Activated CD8-positive, alpha-beta memory T cell treated with anti-CD3 and anti-CD28 coated beads for 4 hours (primary cell): ENCODE measurements at regions not wholly inside any gene's neighbourhood (a gene's known extent, or its start where the extent isn't known, plus 50 kb on each side); places are given as distances from the start of the nearest gene placed in this dataset.

Experiments
- DNase-seq, 2 donors: peaks; one replicate each; pipeline ENCODE4 v3.0.0-alpha.2; 2020; ENCODE audit warnings: low read depth in 2 of 2

DNA sequence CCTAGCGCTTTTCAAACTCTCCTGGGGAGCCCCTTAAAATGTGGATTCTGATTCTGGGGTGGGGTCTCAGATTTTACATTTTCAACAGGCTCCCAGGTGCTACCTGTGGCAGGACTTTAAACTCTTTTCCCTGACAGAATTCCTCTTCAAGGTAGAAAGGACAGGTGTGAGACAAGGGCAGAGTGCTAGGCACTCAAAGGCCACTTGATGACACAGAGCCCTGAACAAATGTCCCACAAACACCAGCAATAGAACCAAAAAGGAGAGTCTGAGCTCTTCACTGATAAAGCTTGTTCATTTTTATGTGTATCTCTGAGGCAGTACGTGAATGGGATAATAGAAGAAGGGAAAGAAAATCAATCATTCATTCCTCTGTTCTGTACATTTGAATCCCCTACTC, 77.7 kb upstream of the PELI1 start:
- no peak for DNase-seq

DNA sequence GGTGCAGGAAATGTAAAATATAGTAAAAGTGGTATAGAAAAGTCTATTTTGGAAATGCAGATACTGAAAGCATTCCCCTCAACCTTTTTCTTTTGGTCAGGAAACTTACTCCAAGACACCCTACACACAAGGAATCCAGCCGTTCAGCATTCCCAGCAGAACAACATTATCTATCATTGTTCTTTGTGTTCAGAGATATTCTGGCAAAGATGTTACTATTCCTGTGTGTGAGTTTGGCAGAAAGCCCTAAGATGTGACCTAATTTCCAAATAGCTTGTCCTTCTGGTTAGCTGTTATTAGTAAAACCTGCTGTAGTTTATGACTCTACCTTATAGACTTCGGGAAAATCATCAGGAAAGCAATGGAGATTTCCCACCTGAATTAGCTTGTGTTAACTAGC, 78.1 kb upstream of the PELI1 start:
- DNase-seq = no peak

DNA sequence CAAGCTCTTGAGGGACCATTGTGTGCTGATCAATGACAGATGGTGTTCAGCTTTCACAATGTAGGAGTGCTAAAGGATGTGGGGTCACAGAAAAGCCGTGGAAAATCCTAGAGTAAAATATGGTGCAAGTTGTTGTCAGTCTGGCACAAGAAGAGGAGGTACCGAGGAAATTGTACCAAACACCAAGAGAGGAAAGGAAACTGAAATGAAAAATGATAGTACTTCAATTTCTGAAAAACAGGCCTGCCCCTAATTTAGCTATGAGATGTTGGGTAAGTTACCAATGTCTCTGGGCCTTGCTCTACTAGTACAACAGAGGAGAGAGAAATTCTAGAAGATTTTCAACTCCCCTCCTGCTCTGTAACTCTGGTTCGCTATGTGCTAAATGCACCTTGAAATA, 78.8 kb upstream of the PELI1 start:
- no peak for DNase-seq

DNA sequence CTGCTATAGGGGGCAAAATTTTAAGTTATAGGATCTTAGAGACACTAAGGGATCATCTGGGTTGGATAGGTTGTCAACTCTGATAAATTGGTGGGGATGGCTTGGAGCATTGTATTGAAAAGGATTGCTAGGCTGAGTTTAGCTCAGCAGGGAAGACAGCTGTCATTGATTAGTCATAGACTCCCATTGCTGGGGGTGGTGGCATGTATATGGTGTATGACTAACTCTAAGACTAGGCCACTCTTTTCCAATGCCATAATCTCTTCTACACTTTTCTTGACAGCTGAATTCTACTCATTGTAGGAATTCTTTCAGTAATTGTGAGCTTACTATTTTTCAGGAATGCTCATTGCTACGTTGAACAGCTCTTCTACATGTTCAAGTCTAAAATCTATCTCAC, 81.3 kb upstream of the PELI1 start:
- DNase-seq = no peak

DNA sequence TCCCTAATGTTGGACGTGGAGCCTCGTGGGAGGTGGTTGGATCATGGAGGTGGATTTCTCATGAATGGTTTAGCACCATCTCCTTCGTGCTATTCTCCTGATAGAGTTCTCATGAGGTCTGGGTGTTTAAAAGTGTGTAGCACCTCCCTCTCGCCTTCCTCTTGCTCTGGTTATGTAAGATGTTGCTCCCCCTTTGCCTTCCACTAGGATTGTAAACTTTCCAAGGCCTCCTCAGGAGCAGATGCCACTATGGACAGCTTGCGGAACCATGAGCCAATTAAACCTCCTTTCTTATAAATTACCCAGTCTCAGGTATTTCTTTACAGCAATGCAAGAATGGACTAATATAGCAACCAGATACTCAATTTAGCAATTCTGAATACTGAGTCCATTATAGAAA, 82.4 kb upstream of the PELI1 start:
- DNase-seq = no peak

DNA sequence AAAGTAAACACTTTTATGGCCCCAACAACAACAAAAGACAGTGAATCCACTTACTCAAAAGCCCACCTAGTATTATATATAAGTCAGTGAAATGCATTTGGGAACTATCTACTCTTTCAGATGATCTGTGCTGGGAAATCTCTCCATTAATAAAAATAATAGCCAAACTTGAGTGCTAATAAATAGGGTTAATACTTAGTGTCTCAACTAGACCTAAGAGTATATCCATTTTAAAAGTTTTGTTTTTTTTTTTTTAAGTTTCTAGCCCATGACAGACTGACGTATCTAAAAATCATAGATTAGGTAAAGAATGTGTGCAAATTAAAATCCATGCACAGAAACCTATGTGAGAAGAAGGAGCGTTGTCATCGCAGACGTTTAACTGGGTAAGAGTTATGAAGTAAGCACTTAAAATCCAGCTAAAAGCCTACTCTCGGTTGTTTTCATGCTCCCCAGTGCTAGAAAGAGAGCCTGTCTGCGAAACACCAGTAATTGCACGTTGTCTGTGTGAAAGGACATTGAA, 83.4 kb upstream of the PELI1 start:
- no peak for DNase-seq

DNA sequence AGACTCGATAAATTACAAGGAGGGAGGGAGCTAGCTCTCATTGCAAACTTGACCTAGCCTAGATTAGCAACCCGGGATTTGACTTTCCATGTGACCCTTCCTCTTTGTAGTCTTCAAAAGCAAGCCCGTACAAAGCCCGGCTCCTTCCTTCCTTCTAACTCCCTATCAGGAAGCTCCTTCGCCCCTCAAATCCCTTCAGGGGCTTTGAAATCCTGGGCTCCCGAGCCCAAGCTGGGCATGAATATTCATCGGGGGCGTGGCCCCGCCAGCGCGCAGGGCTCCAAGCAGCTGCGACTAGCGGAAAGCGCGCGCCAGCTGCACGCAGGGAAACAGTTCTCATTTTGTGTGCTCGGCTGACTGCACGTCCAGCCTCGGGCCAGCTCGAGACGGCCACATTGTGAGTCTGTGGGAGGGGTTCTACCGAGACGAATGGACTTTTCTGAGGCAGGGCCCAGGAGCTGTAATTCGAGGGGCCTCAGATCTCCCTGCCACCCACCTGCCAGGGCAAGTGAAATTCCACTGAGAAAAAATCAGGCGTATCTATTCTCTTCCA, 84.0 kb upstream of the PELI1 start:
- DNase-seq = peak in 1 of 2 donors; percentile 29

DNA sequence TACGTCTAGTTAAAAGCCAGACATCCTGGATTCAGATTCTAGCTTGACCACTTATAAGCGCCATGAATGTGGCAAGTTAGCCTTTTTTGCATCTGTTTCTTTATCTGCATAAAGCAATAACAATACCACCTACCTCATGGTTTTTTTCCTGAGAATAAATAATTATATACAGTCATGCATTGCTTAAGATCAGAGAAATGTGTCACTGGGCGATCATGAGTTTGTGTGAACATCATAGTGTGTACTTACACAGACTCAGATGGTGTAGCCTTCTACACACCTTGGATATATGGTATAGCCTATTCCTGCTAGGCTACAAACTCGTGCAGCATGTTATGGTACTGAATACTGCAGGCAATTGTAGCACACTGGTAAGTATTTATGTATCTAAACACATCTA, 84.7 kb upstream of the PELI1 start:
- no peak for DNase-seq

DNA sequence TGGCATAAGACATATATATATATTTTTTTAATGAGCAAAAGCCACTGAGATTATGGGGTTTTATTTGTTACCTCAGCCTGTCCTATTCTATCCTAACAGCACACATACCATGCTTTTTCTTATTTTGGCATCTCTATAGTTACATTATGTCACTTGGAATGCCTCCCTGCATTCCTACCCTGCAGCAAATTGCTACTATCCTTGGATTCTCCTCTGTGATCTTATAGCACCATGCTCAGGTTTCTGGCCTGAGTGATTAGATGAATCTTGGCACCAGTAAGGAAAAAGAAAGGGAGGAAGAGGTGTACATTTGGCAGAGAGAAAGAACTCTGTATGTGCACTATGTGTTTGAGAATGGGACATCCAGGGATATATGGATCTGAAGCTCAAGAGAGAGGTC, 86.3 kb upstream of the PELI1 start:
- DNase-seq = no peak

DNA sequence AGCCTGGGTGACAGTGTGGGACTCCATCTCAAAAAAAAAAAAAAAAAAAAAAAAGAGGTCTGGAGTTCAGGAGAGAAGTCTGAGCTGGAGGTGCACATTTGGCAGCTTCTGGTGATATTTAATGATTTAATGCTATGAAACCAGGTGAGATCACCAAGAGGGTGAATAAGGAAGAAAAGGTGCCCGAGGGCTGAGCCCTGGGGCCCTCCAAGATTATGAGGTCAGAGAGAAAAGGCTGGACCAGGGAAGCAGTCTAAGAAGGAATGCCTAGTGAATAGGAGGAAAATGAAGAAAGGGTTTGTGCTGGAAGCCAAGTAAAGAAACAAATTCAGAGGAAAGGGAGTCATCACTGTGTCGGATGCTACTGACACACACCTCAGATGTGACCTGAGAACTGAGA, 88.0 kb upstream of the PELI1 start:
- DNase-seq = no peak

DNA sequence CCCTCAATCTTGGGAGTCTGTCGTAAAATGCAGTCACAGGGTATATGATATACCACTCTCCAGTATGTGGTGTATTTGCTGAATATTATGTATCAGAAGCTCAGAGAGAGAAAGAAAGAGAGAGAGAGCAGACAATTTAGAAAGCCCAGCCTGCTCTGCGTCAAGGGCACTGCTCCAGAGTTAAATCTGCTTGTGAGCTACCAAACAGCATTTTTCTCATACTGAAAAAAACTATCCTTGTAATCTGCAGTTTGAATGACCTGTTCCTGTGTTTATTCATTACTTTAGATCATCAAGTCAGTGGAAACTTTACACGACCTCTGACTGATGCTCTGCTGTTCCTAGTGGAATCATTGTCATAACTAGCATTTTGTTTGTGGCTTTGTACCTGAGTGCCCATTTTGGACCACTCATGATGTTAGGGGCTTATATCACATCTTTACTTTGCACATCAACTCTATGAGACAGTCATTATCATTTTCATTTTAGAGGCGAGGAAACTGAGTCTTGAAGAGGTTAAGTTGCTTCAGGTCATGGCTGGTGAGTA, 89.2 kb upstream of the PELI1 start:
- DNase-seq = no peak

DNA sequence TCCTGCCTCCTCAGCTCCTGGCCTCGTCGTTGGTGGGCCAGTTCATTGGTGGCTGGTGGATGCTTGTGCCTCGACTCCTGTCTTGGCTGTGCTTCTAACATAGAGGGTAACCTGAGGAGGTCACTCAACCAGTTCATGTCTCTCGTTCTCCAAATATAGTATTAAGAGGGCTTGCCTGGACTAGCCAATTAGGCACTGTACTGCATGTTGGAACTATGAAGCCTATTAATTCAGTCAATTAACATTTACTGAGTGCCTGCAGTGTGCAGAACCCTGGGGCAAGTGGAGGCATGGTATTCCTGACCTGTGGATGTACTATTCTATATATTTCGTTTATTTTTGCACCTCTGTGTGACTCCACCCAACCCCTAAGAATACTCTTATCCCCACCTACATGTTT, 89.9 kb upstream of the PELI1 start:
- no peak for DNase-seq

DNA sequence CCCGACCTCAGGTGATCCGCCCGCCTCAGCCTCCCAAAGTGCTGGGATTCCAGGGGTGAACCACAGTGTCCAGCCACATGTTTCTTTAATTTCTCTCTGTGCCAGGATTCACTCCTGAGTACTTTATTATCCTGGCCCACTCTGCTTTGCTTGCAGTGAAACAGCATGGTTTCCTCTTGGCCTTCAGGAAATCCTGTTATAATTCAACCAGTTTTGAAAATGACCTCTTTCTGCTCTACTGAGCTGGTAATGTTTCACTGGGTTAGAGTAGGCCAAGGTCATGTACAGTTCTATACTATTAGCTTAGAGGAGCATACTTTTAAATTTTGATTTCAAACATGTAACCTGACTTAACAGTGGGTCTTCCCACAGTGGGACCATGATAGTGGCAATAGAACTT, 90.6 kb upstream of the PELI1 start:
- no peak for DNase-seq

DNA sequence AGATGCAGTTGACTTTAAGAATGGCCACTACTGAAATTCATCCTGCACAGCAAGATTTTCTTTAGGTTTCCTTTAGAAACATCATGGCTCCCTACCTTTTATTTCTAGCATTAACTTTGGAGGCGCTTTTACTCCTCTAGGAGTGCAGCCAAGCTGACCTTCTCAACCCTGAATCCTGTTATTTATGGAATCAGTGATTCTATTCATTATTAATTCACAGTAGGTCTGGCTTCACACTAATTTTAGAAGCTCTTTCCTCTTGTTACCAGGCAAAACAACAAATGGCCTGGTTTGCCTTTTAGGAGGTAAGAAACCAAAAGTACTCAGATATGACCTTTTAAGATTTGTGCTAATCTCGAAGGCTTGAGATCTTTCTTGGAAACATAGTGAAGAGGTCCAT, 93.0 kb upstream of the PELI1 start:
- DNase-seq = no peak

DNA sequence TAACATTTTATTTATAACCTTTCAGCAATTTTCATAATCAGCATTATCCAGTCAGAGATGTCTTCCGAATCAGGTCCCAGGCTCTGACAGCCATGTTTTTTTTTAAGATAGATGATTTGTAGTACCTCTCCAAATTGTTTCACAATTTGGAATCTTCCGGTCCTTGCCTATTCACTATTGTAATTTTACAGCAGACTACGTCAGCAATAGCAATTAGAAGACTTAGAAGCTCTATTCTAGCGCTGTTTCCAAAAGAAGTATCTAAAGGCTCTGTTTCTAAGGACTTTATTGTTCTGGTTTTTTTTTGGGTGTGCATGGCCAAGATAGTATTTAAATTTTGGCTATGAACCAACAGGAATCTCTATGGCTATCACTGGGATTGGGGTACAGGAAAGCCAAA, 94.6 kb upstream of the PELI1 start:
- no peak for DNase-seq

DNA sequence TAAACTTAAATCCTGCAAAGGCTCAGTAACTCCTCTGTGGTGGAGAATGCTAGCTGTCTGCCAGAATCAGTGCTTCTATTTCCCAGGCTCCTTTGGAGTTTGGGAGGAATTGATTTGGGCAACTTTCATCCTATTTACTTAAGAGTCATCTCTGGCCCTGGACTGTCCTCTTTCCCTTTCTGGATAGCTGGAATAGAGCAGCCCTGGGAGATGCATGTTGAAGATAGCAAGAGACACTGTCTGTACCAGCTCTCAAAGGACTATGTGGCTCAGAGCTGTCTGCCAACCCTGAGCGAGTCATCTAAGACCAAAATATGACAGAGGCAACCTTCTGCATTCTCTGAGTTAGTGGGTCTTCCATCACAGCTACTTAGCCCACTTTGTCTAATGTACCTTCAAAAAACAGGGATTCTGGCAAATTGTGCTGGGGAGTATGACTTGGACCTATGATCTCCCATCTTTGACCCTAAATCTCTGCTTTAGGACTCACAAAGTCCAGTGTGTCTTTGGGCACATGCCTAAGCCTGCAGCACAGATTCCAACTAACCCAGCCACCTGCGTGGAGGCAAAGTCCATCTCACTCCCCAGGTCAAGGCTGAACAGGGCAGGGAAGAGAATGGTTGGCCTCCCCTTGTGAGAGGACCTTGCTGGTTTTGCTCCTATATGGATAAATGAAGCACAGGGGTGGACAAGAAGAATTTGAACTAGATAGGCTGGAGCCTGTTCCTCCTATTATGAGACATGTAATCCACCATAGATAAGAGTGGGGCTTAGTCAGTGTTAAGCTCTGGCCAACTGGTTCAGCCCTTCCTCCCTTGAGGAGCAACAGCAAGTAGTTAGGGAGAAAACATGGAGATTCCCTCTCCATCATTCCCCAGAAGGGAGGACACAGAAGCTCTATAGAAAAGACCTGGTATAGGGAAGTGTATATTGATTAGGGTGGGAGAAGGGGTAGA, 99.1 kb upstream of the PELI1 start:
- DNase-seq = no peak

DNA sequence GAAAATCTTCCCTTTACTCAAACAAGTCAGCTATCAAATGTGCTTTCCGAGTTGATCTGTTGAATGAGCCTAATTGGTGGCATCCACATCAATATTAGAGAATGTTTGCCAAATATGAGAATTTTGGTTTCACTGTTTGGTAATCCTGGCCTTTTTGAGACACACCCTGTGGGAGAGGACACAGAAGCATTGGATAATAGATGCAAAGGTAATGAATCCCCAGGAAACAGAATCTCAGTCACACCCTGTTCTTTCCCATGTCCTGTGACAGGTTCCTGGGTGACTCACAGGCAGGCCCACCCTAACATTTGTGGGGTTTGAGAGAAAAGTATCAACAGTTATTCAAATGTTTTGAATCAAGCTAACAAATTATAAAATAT, 99.8 kb upstream of the PELI1 start:
- DNase-seq = no peak

DNA sequence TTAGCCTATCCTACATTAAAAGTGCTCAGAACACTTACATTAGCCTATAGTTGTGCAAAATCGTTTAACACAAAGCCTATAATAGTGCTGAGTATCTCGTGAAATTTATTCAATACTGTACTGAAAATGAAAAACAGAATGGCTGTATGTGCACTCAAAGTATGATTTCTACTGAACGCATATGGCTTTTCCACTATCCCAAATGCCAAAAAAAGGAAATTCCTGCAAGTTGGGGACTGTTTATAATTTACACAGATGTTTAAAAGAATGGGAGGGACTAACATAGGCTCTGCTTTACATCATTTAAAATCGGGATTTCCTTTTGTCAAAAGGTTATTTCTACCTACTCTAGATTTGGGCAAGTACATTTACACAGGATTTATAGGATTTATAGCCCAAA, 101.4 kb upstream of the PELI1 start:
- no peak for DNase-seq

DNA sequence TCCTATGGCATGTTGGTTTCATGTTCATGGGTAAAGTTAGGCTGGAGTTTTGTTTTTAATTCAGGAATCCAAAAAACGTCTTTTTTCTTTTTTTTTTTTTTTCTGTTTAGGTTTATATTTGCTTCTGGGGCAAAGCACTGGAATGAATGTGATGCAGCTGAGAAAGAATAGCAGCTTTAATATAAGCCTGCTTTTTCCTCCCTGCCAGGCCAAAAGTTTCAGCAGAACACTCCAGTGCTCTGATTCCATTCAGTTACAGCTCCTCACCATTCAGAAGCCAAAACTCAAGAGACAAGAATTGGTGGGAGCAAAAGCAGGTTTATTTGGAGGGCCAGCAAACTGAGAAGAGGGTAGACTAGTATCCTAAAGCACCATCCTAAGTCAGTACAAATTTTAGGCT, 102.7 kb upstream of the PELI1 start:
- DNase-seq = no peak

DNA sequence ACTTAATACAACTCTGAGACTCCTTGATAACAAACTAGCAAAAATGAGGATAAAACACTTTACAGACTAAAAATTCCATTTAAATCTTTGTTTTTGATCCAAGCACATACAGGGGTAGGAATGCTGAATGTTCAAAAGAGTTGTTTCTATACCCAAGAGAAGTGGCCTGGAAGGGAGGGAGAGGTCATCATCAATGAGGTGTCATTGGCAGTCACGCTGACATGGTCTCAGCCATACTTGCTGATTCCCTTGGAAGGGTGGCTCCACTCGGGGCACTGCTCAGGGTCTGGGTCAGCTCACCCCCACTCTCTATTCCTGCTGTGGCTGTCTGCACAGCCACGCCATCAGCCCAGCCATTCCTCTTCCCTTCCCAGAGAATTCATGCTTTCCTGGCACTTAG, 105.2 kb upstream of the PELI1 start:
- DNase-seq = no peak

DNA sequence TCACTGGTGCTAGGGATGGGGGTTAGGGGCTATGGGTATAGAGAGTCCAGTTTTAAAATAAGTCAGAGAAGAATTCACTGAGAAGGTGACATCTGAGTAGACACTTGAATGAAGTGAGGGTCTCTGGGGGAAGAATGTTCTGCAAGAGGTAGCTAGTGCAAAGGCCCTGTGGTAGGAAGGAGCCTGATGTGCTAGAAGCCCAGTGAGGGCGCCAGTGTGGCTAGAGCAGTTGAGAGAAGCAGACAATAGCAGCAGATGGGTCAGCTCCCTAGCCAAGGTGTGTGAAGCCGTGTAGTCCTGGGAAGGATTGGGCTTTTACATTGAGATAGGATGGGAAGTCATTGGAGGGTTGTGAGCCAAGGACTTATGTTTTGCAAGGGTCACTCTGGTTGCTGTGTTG, 105.8 kb upstream of the PELI1 start:
- DNase-seq = no peak

DNA sequence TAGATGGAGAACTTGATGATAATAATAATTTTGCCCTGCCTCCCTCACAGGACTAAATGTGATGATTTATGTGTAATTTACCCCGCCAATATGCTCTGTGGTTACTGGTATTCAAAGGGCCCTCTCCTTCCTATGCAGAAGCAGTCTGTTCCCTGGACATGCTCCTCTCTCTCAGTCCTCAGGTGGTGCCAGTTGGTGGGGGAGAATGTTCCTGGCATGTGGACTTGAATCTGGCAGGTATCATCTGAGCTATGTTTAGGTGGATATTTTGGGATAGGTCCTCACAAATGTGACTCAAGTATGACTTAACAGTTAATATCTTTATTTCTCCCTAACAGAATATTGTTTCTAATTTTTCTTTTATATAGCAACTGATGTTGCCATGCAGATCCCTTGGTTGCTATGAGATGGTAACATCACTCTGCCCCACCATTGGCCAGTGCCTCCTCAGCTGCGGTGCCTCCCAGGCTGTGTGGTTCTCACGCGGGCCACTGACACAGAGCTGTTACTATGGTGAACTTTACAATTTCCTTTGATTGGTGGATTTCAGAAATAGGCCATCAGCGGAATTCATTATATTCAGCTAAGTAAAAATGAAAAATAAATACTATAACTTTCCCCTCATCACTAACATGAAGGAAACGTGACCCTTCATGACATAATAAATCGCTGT, 106.7 kb upstream of the PELI1 start:
- no peak for DNase-seq
